DOHH2 (cell line): ENCODE measurements at regions not wholly inside any gene's neighbourhood (a gene's known extent, or its start where the extent isn't known, plus 50 kb on each side); places are given as distances from the start of the nearest gene placed in this dataset.

Experiments used
- H3F3A ChIP-seq: fragments of 200-600 bp; sonication (generic), shearing (Covaris generic); 2 replicates; pipeline ENCODE4 v1.6.0; 2016; ENCODE audit warnings: antibody characterized with exemption, mild to moderate bottlenecking; ENCODE audit not compliant: control insufficient read depth, insufficient read depth
- H3K27ac ChIP-seq: fragments of 200-600 bp; sonication (generic); 2 replicates; pipeline ENCODE4 v1.5.1; 2014; ENCODE audit warnings: low read depth, mild to moderate bottlenecking, low read length, moderate library complexity
- H3K27me3 ChIP-seq: fragments of 200-600 bp; sonication (generic); 2 replicates; pipeline ENCODE4 v1.6.1; 2014; ENCODE audit warnings: mild to moderate bottlenecking, low read length, mixed read lengths; ENCODE audit not compliant: control insufficient read depth
- H3K36me3 ChIP-seq: fragments of 200-600 bp; sonication (generic); 2 replicates; pipeline ENCODE4 v1.6.1; 2014; ENCODE audit warnings: mild to moderate bottlenecking, low read length, moderate library complexity, mixed read lengths; ENCODE audit not compliant: control insufficient read depth
- H3K4me1 ChIP-seq: fragments of 200-600 bp; sonication (generic); 2 replicates; pipeline ENCODE4 v1.6.1; 2014; ENCODE audit warnings: mild to moderate bottlenecking, low read length, mixed read lengths; ENCODE audit not compliant: control insufficient read depth
- H3K4me2 ChIP-seq: fragments of 200-600 bp; sonication (generic); 2 replicates; pipeline ENCODE4 v1.6.0; 2014; ENCODE audit warnings: mild to moderate bottlenecking, low read length, moderate library complexity
- H3K4me3 ChIP-seq: fragments of 200-600 bp; sonication (generic); 2 replicates; pipeline ENCODE4 v1.5.1; 2014; ENCODE audit warnings: mild to moderate bottlenecking, low read length, mixed read lengths
- H3K79me2 ChIP-seq: fragments of 200-600 bp; sonication (generic); 2 replicates; pipeline ENCODE4 v1.6.1; 2014; ENCODE audit warnings: mild to moderate bottlenecking, low read length, mixed read lengths; ENCODE audit not compliant: control insufficient read depth
- H3K9me2 ChIP-seq: fragments of 200-600 bp; sonication (generic); replicated peaks from 2 replicates; pipeline ENCODE4 v1.6.1; 2014; ENCODE audit warnings: mild to moderate bottlenecking, low read length, mixed read lengths; ENCODE audit not compliant: control insufficient read depth
- H3K9me3 ChIP-seq: fragments of 200-600 bp; sonication (generic); 2 replicates; pipeline ENCODE4 v1.6.1; 2014; ENCODE audit warnings: antibody characterized with exemption, low read length, mixed read lengths; ENCODE audit not compliant: control insufficient read depth, insufficient read depth
- H4K20me1 ChIP-seq: fragments of 200-600 bp; sonication (generic); 2 replicates; pipeline ENCODE4 v1.6.0; 2014; ENCODE audit warnings: low read depth, mild to moderate bottlenecking, antibody characterized with exemption, low read length, moderate library complexity; ENCODE audit not compliant: control insufficient read depth, insufficient read depth
- EZH2phosphoT487 ChIP-seq: fragments of 200-600 bp; sonication (generic); IDR thresholded peaks from 2 replicates; pipeline ENCODE4 v1.6.1; 2017; ENCODE audit warnings: borderline replicate concordance, mild to moderate bottlenecking, antibody characterized with exemption, low read length, moderate library complexity, mixed read lengths
- TF ChIP-seq, protein P1 (sequence below): fragments of 200-600 bp; sonication (generic); IDR thresholded peaks from one replicate; pipeline ENCODE4 v1.5.1; 2014; ENCODE audit warnings: antibody characterized with exemption, mild to moderate bottlenecking, low read depth, low read length; ENCODE audit not compliant: poor library complexity, severe bottlenecking

DNA sequence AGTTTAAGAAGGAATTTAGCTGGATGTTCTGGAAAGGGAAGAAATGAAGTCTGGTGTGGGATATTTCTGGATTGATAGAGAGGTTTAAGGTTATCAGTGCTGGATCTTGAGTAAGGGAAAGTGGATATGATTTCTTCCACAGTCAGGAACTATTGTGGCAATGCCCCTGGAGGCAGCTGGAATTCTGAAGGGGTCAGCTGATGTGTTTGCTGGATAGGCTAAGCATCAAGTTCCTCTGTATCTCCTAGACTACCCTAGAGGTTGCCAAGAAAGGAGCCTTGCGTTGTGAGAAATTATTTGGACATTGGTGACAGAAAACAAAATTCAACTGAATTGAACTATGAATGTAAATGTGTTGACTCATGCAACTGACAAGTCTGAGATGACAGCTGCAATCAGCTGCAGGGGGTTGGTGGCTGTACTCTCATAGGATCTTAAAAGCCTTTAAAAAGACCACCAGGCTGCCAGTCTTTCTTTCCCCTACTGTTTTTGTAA is 244.4 kb downstream of the ATXN7L3B start:
- no peaks in the 10 kb centered on the region; the same call in 1 of the 2 replicates for H3K9me2 ChIP-seq

DNA sequence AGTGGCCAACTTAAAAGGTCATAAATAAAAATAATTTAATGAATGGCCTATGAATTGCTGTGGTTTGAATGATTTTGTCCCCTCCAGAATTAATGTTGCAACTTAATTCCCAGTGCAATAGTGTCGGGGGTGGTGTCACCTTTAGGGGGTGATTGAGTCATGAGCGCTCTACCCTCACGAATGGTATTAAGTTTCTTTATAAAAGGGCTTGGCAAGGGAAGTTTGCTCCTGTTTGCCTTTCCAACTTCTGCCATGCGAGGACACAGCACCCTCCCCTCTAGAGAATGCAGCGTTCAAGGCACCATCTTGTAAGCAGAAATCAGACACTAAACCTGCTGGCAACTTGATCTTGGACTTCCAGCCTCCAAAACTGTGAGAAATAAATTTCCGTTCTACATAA is 253.3 kb downstream of the ATXN7L3B start:
- Histone ChIP-seq H3K4me3 (no peak overlapping the region), H3F3A (no peaks in the 10 kb centered on the region), H3K9me2 (no peaks in the 10 kb centered on the region), H3K36me3 (no peaks in the 10 kb centered on the region), H3K4me1 (no peaks in the 10 kb centered on the region), H3K79me2 (no peaks in the 10 kb centered on the region), H3K27me3 (no peaks in the 10 kb centered on the region), H3K4me2 (no peak overlapping the region), H3K27ac (no peak overlapping the region), H4K20me1 (no peaks in the 10 kb centered on the region), H3K9me3 (no peaks in the 10 kb centered on the region)
- TF ChIP-seq EZH2phosphoT487 = no peak
- TF ChIP-seq, protein P1, sequence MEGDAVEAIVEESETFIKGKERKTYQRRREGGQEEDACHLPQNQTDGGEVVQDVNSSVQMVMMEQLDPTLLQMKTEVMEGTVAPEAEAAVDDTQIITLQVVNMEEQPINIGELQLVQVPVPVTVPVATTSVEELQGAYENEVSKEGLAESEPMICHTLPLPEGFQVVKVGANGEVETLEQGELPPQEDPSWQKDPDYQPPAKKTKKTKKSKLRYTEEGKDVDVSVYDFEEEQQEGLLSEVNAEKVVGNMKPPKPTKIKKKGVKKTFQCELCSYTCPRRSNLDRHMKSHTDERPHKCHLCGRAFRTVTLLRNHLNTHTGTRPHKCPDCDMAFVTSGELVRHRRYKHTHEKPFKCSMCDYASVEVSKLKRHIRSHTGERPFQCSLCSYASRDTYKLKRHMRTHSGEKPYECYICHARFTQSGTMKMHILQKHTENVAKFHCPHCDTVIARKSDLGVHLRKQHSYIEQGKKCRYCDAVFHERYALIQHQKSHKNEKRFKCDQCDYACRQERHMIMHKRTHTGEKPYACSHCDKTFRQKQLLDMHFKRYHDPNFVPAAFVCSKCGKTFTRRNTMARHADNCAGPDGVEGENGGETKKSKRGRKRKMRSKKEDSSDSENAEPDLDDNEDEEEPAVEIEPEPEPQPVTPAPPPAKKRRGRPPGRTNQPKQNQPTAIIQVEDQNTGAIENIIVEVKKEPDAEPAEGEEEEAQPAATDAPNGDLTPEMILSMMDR = no peak

More for the DNA sequence above, 244.4 kb downstream of the ATXN7L3B start:
- TF ChIP-seq, protein P1 = no peak
- TF ChIP-seq EZH2phosphoT487 = no peak
- Histone ChIP-seq H3K79me2 (no peaks in the 10 kb centered on the region), H3K27me3 (no peaks in the 10 kb centered on the region), H4K20me1 (no peaks in the 10 kb centered on the region), H3K36me3 (no peaks in the 10 kb centered on the region), H3K9me3 (no peaks in the 10 kb centered on the region), H3K27ac (no peak overlapping the region), H3K4me1 (no peaks in the 10 kb centered on the region), H3K4me3 (no peak overlapping the region), H3K4me2 (no peak overlapping the region), H3F3A (no peaks in the 10 kb centered on the region)

DNA sequence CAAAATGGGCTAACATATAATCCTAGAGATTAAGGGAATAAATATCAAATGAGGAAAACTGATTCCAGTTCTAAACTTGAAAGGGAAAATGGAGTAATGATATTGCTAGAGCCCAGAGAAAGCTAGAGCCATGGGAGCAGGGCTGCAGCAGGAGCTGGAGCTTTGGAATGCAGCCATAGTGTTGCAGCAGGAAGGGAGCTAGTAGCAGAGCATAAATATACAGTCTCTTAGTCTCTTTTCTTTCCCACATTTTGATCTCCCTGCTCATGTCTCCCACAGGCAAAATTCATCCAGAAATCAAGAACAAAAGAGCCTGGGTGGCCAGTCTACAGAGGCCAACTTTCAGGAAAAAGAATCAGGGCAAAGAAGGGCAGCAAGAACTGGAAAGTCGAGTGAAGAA is 253.7 kb downstream of the ATXN7L3B start:
- H3K9me2 ChIP-seq = no peaks in the 10 kb centered on the region
- no peak overlapping the region for H3K27ac ChIP-seq
- no peak overlapping the region for H3K4me3 ChIP-seq
- no peaks in the 10 kb centered on the region for H4K20me1 ChIP-seq
- no peaks in the 10 kb centered on the region for H3K36me3 ChIP-seq
- H3K4me1 ChIP-seq = no peaks in the 10 kb centered on the region
- no peak overlapping the region for H3K4me2 ChIP-seq
- H3K27me3 ChIP-seq = no peaks in the 10 kb centered on the region
- no peak for TF ChIP-seq EZH2phosphoT487
- TF ChIP-seq, protein P1 = no peak
- no peaks in the 10 kb centered on the region for H3K79me2 ChIP-seq
- H3K9me3 ChIP-seq = no peaks in the 10 kb centered on the region
- H3F3A ChIP-seq = no peaks in the 10 kb centered on the region

DNA sequence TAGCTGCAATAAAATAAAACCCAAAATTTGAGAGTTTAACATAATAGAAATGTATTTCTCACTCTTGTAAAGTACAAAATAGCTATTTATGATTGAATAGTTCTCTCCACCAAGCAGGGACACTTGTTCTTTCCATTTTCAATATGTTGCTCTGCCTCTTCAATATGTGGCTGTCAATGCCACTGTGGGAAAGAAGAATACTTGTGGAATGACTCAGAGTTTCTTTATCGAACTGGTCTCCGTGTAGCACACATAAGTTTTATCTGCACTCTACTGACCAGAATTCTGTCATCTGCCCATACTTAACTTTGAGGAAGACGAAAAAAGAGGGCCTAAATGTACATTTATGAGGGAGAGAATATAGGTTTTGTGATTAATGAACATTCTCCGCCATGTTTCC is 256.9 kb downstream of the ATXN7L3B start:
- Histone ChIP-seq H3K9me3 (no peaks in the 10 kb centered on the region), H3K27me3 (no peaks in the 10 kb centered on the region), H3K4me2 (no peak overlapping the region), H3K4me3 (no peak overlapping the region), H3K9me2 (no peaks in the 10 kb centered on the region), H3K27ac (no peak overlapping the region), H4K20me1 (no peaks in the 10 kb centered on the region), H3F3A (no peaks in the 10 kb centered on the region), H3K79me2 (no peaks in the 10 kb centered on the region), H3K36me3 (no peaks in the 10 kb centered on the region), H3K4me1 (no peaks in the 10 kb centered on the region)
- no peak for TF ChIP-seq EZH2phosphoT487
- TF ChIP-seq, protein P1 = no peak
